ENCODE measurements at regions not wholly inside any gene's neighbourhood (a gene's known extent, or its start where the extent isn't known, plus 50 kb on each side); places are given as distances from the start of the nearest gene placed in this dataset.

- TF ChIP-seq EZH2 (IDR thresholded peaks at IDR 0.05; ENCODE audit: low read length, unreplicated experiment), result no peak
- TF ChIP-seq, protein P1, sequence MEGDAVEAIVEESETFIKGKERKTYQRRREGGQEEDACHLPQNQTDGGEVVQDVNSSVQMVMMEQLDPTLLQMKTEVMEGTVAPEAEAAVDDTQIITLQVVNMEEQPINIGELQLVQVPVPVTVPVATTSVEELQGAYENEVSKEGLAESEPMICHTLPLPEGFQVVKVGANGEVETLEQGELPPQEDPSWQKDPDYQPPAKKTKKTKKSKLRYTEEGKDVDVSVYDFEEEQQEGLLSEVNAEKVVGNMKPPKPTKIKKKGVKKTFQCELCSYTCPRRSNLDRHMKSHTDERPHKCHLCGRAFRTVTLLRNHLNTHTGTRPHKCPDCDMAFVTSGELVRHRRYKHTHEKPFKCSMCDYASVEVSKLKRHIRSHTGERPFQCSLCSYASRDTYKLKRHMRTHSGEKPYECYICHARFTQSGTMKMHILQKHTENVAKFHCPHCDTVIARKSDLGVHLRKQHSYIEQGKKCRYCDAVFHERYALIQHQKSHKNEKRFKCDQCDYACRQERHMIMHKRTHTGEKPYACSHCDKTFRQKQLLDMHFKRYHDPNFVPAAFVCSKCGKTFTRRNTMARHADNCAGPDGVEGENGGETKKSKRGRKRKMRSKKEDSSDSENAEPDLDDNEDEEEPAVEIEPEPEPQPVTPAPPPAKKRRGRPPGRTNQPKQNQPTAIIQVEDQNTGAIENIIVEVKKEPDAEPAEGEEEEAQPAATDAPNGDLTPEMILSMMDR (conservative IDR thresholded peaks at IDR 0.05; ENCODE audit: low read depth, low read length), result no peak
Observed at GRCh38 chr18:55100817-55101457, 141.7 kb upstream of the CCDC68 start.
